Caco-2 (cell line): ENCODE measurements at regions not wholly inside any gene's neighbourhood (a gene's known extent, or its start where the extent isn't known, plus 50 kb on each side); places are given as distances from the start of the nearest gene placed in this dataset.

Experiments
- BruUV-seq: library from RNA; stranded (reverse); fragments of 400-500 nt; replicated peaks from 2 replicates; lab custom pipeline; 2021; lab: Mats Ljungman, UMichigan
- CTCF ChIA-PET: fragments of 300-600 bp; sonication (Branson Sonifier 250); formaldehyde crosslinking; loops from one replicate; lab custom pipeline; 2022; ENCODE audit warnings: antibody characterized with exemption; lab: Charles Lee
- POLR2A ChIA-PET: fragments of 300-600 bp; sonication (Branson Sonifier 250); formaldehyde crosslinking; loops from one replicate; lab custom pipeline; 2022; ENCODE audit warnings: antibody characterized with exemption; lab: Charles Lee
- DNase-seq, 2 experiments: peaks; one replicate each; pipeline versions ENCODE4 v3.0.0 to v3.0.0-alpha.2; 2020 to 2022
- H3K27me3 ChIP-seq: replicated peaks from 2 replicates; pipeline ENCODE4 v1.6.0; 2011; ENCODE audit warnings: low read length; ENCODE audit not compliant: control insufficient read depth, insufficient read depth
- H3K36me3 ChIP-seq: 2 replicates; pipeline ENCODE4 v1.5.1; 2011; ENCODE audit warnings: low read length; ENCODE audit not compliant: control insufficient read depth, insufficient read depth
- H3K4me1 ChIP-seq: fragments of 250-450 bp; sonication (Bioruptor Pico); 2 replicates; pipeline ENCODE4 v1.5.1; 2020; ENCODE audit warnings: mild to moderate bottlenecking
- H3K4me3 ChIP-seq: 2 replicates; pipeline ENCODE4 v1.5.1; 2011; ENCODE audit warnings: low read depth, mild to moderate bottlenecking, control low read depth, low read length
- H3K9me3 ChIP-seq: fragments of 250-450 bp; sonication (Bioruptor Pico); 2 replicates; pipeline ENCODE4 v1.5.1; 2020; ENCODE audit warnings: mild to moderate bottlenecking, moderate library complexity
- H3K27ac Mint-ChIP-seq: one replicate; pipeline ENCODE4 v1.8.0; 2022; ENCODE audit warnings: mixed read lengths; ENCODE audit not compliant: unreplicated experiment
- H3K27me3 Mint-ChIP-seq: one replicate; pipeline ENCODE4 v1.8.0; 2022; ENCODE audit warnings: mixed read lengths; ENCODE audit not compliant: insufficient read depth, unreplicated experiment
- H3K36me3 Mint-ChIP-seq: one replicate; pipeline ENCODE4 v1.8.0; 2022; ENCODE audit warnings: mild to moderate bottlenecking, mixed read lengths; ENCODE audit not compliant: insufficient read depth, unreplicated experiment
- H3K4me1 Mint-ChIP-seq: one replicate; pipeline ENCODE4 v1.8.0; 2022; ENCODE audit warnings: low read depth, mixed read lengths; ENCODE audit not compliant: unreplicated experiment
- H3K4me3 Mint-ChIP-seq: one replicate; pipeline ENCODE4 v1.8.0; 2022; ENCODE audit warnings: mild to moderate bottlenecking, moderate library complexity, mixed read lengths; ENCODE audit not compliant: unreplicated experiment
- H3K9me3 Mint-ChIP-seq: one replicate; pipeline ENCODE4 v1.8.0; 2022; ENCODE audit warnings: mixed read lengths; ENCODE audit not compliant: unreplicated experiment
- intact Hi-C: fragments of 100-400 bp; cut with micrococcal nuclease; formaldehyde crosslinking; loops from one replicate; pipeline ENCODE4 v1.10.0; 2022; ENCODE audit not compliant: unreplicated experiment
- TF ChIP-seq, protein P1 (sequence below), 2 experiments: fragments of 200-600 bp in 1 of 2; IDR thresholded peaks; 1 replicate in 1 of 2; 2 replicates in 1 of 2; pipeline versions ENCODE4 v1.5.1 to v1.8.0; 2011 to 2022; ENCODE audit warnings: antibody characterized with exemption in 1 of 2, control low read depth in 1 of 2, inconsistent platforms in 1 of 2, low read depth in 1 of 2, low read length in 1 of 2, mild to moderate bottlenecking in 1 of 2, moderate library complexity in 1 of 2; ENCODE audit not compliant: insufficient read depth in 1 of 2, severe bottlenecking in 1 of 2, unreplicated experiment in 1 of 2

DNA sequence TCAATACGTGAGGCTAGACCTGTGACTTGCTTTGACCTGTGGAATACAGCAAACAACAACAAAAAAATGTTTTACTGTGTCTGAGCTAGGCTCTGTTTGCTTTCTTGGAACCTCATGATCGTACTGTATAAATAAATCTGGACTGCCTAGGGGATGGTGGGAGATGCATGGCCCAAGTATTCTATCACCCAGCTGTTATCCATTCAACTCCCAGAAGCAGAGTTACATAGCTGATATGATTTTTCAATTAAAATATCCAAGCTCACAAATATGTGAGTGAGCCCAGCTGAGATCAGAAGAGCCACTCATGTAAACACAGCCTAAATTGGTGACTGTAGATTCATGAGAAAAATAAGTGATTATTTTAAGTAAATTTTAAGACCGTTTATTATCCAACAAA lies 154.1 kb upstream of the THUMPD2 start:
- no peaks in the 10 kb centered on the region for H3K4me1 ChIP-seq
- H3K27me3 Mint-ChIP-seq: peaks cover 5% of the 10 kb centered on the region
- no peaks in the 10 kb centered on the region for H3K9me3 Mint-ChIP-seq
- no peak overlapping the region for H3K27ac Mint-ChIP-seq
- no peak overlapping the region for H3K4me3 Mint-ChIP-seq
- H3K4me1 Mint-ChIP-seq: no peaks in the 10 kb centered on the region
- ChIA-PET CTCF (no interaction called here), POLR2A (no interaction called here)
- DNase-seq: no peak
- no peak overlapping the region for H3K4me3 ChIP-seq
- no peaks in the 10 kb centered on the region for H3K36me3 ChIP-seq
- no peaks in the 10 kb centered on the region for H3K9me3 ChIP-seq
- TF ChIP-seq, protein P1, sequence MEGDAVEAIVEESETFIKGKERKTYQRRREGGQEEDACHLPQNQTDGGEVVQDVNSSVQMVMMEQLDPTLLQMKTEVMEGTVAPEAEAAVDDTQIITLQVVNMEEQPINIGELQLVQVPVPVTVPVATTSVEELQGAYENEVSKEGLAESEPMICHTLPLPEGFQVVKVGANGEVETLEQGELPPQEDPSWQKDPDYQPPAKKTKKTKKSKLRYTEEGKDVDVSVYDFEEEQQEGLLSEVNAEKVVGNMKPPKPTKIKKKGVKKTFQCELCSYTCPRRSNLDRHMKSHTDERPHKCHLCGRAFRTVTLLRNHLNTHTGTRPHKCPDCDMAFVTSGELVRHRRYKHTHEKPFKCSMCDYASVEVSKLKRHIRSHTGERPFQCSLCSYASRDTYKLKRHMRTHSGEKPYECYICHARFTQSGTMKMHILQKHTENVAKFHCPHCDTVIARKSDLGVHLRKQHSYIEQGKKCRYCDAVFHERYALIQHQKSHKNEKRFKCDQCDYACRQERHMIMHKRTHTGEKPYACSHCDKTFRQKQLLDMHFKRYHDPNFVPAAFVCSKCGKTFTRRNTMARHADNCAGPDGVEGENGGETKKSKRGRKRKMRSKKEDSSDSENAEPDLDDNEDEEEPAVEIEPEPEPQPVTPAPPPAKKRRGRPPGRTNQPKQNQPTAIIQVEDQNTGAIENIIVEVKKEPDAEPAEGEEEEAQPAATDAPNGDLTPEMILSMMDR (IDR thresholded peaks at IDR 0.05; ENCODE audit: insufficient read depth in 1 of 2, low read depth in 1 of 2, low read length in 1 of 2, severe bottlenecking in 1 of 2, unreplicated experiment in 1 of 2): no peak
- H3K36me3 Mint-ChIP-seq: no peaks in the 10 kb centered on the region
- intact Hi-C loops: no loop called here
- no peaks in the 10 kb centered on the region for H3K27me3 ChIP-seq
- no TSS peak for BruUV-seq

DNA sequence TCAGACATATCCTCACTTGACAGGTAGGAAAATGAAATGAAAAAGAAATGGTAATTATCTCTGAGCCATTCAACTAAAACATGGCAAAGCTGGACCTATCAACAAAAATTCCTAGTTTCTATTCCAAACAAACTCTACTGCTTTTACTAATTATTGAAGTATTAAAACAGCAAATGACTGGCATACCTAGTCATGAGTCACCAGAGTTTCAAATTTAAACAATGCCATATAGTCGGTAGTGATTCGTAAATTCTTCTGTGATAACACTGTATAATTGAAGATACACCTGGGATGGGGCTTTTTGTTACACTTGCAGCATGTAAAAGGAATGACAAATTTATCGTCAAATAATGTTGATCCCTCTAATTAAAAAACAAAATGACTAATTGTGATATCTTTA lies 153.1 kb upstream of the THUMPD2 start:
- no peaks in the 10 kb centered on the region for H3K4me1 Mint-ChIP-seq
- CTCF ChIA-PET: no interaction called here
- intact Hi-C loops: no loop called here

DNA sequence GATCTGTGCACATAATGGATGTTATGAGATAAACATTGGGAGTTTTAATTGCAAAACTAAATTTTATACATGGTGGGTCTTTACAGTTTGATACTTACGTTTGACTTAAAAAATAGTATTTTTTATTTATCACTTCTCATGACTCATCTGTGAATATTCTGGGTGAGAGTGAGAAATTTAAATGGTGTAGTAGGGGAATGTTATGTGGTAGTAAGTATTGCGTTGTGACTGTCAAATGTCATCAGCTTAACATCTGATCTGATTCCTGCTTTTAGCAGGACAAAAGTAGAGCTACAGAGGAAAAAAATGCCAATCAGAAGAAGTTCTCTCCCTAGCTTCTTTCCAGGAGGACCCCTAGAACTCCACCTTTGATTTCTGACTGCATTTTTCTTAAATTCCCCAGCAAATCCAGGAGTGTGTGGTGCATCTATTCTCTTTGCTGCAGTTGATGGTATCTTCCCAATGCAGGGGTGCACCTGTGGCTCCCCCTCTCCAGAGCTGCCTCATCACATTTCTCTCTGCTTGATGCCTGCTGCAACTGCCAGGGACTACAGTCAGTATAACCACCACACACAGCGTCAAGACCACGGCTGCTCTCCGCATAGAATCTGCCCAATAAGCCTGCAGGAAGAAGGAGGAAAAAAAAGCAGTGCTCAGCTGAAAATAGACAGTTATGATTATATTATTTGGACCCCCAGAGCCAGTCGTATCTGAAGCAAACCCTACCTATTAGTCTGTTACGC lies 151.3 kb upstream of the THUMPD2 start:
- Mint-ChIP-seq H3K36me3 (no peaks in the 10 kb centered on the region), H3K27me3 (peaks cover 11% of the 10 kb centered on the region), H3K4me3 (no peak overlapping the region), H3K9me3 (no peaks in the 10 kb centered on the region), H3K27ac (no peak overlapping the region), H3K4me1 (no peaks in the 10 kb centered on the region)
- no peak for DNase-seq
- no peaks in the 10 kb centered on the region for H3K4me1 ChIP-seq
- ChIA-PET POLR2A (no interaction called here), CTCF (no interaction called here)
- no peak overlapping the region for H3K4me3 ChIP-seq
- no peaks in the 10 kb centered on the region for H3K27me3 ChIP-seq
- H3K9me3 ChIP-seq: no peaks in the 10 kb centered on the region
- TF ChIP-seq, protein P1 (IDR thresholded peaks at IDR 0.05; ENCODE audit: insufficient read depth in 1 of 2, low read depth in 1 of 2, low read length in 1 of 2, severe bottlenecking in 1 of 2, unreplicated experiment in 1 of 2): no peak
- intact Hi-C loops: no loop called here
- H3K36me3 ChIP-seq: no peaks in the 10 kb centered on the region
- no TSS peak for BruUV-seq

More for the DNA sequence above, 153.1 kb upstream of the THUMPD2 start:
- no peak overlapping the region for H3K4me3 ChIP-seq
- TF ChIP-seq, protein P1 (IDR thresholded peaks at IDR 0.05; ENCODE audit: insufficient read depth in 1 of 2, low read depth in 1 of 2, low read length in 1 of 2, severe bottlenecking in 1 of 2, unreplicated experiment in 1 of 2): no peak
- Mint-ChIP-seq H3K27ac (no peak overlapping the region), H3K27me3 (peaks cover 8% of the 10 kb centered on the region), H3K9me3 (no peaks in the 10 kb centered on the region), H3K4me3 (no peak overlapping the region), H3K36me3 (no peaks in the 10 kb centered on the region)
- POLR2A ChIA-PET: no interaction called here
- H3K9me3 ChIP-seq: no peaks in the 10 kb centered on the region
- no peak for DNase-seq
- H3K27me3 ChIP-seq: no peaks in the 10 kb centered on the region
- H3K4me1 ChIP-seq: no peaks in the 10 kb centered on the region
- no peaks in the 10 kb centered on the region for H3K36me3 ChIP-seq
- no TSS peak for BruUV-seq
